SK-N-SH (cell line): ENCODE measurements at regions not wholly inside any gene's neighbourhood (a gene's known extent, or its start where the extent isn't known, plus 50 kb on each side); places are given as distances from the start of the nearest gene placed in this dataset.

Experiments
- CTCF ChIP-seq: fragments of 200-600 bp; sonication (generic); IDR thresholded peaks from 2 replicates; pipeline ENCODE4 v1.6.1; 2017; ENCODE audit warnings: antibody characterized with exemption, mild to moderate bottlenecking, moderate library complexity
- EP300 ChIP-seq, 2 experiments: IDR thresholded peaks; 2 replicates each; pipeline versions ENCODE4 v1.4.0 to v1.6.1; 2012; ENCODE audit warnings: borderline replicate concordance in 1 of 2, low read depth in 1 of 2, low read length in 1 of 2
- FOXM1 ChIP-seq: IDR thresholded peaks from 2 replicates; pipeline ENCODE4 v1.4.0; 2012; ENCODE audit warnings: low read depth, mild to moderate bottlenecking
- GABPA ChIP-seq: IDR thresholded peaks from 2 replicates; pipeline ENCODE4 v1.4.0; 2012; ENCODE audit warnings: low read depth, mild to moderate bottlenecking
- IRF3 ChIP-seq: fragments of 150-350 bp; IDR thresholded peaks from 2 replicates; pipeline ENCODE4 v1.6.1; 2016; ENCODE audit warnings: mild to moderate bottlenecking, low read depth, low read length
- NFIC ChIP-seq: IDR thresholded peaks from 2 replicates; pipeline ENCODE4 v1.4.0; 2012; ENCODE audit warnings: borderline replicate concordance
- POLR2AphosphoS5 ChIP-seq: IDR thresholded peaks from 2 replicates; pipeline ENCODE4 v1.6.1; 2012; ENCODE audit warnings: low read depth, low read length
- REST ChIP-seq: IDR thresholded peaks from 2 replicates; pipeline ENCODE4 v1.6.1; 2012; ENCODE audit warnings: mild to moderate bottlenecking, low read depth, low read length, moderate library complexity
- RFX5 ChIP-seq: IDR thresholded peaks from 2 replicates; pipeline ENCODE4 v1.6.1; 2012; ENCODE audit warnings: mild to moderate bottlenecking, improper control_type of control experiment, low read length
- TCF12 ChIP-seq: IDR thresholded peaks from 2 replicates; pipeline ENCODE4 v1.4.0; 2012
- YY1 ChIP-seq: IDR thresholded peaks from 2 replicates; pipeline ENCODE4 v1.4.0; 2012; ENCODE audit warnings: low read depth, mild to moderate bottlenecking

DNA sequence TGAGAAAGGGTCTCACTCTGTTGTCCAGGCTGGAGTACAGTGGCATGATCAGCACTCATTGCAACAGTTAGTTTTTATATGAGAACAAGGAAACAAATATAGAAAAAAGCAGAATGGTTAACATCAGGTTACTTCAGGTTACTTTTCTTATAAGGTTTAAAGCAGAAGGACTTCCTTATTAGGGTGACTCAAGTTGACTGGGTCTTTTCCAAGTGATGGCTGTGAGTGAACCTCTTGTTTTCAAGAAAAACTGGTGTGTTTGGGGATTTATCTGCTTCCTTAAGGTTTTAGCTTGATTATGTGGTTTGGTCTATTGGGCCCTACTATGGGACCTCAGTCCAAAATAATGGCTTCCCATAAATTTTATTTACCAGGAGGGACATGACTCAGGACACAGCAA, 99.2 kb downstream of the ARRDC3 start:
- no peak for TF ChIP-seq CTCF
- no peak for TF ChIP-seq POLR2AphosphoS5
- no peak for TF ChIP-seq RFX5
- TF ChIP-seq EP300 (IDR thresholded peaks at IDR 0.05; ENCODE audit: borderline replicate concordance in 1 of 2, low read depth in 1 of 2, low read length in 1 of 2) = no peak
- TF ChIP-seq NFIC = no peak
- no peak for TF ChIP-seq REST
- TF ChIP-seq IRF3 = no peak
- TF ChIP-seq GABPA = no peak
- no peak for TF ChIP-seq FOXM1
- no peak for TF ChIP-seq TCF12
- no peak for TF ChIP-seq YY1
